ENCODE measurements at regions not wholly inside any gene's neighbourhood (a gene's known extent, or its start where the extent isn't known, plus 50 kb on each side); places are given as distances from the start of the nearest gene placed in this dataset.

DNA sequence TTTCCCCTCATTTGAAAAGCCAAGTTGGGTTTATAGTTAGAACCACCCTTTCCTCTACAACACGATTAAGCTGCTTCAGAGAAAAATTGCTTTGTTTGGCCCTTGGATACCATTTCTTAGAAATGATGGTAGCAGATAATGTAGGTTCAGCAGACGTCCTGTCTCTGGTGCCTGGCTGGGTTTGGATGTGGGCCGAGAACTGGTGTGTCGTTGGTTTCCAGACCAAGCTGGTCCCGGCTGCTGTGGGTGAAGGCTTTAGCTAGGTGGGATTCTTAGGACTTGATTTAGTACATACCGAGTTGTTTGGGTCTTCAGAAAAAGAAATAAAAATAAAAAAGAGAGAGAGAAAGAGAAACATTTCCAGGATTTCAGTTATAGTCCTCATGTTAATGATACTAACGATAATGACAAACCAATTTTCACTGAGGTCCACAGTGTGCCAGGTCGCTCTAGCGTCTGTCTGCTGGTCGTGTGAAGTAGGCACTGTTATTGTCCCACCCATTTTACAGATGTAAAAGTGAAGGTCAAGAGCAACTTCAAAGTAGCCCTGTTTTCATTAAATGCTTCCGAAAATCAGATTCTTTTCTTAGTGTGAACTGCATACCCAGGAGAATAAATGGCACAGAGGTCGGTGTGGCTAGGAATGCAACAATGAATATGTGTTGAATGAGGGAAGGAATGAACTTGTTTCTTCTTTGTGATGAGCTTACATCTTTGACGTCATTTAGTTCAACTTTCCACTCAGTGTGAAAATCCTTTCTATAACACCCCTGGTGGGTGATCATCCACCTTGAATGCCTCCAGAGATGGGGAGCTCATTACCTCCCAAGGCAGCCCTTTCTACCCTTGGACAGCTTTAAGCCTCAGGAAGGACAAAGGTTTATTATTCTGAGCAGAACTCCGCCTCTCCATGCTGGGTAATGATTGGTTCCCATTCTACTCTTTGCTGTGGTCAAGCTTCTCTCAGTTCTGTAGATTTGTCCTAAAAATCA lies 115.9 kb downstream of the INHBB start:
- no peak for DNase-seq

DNA sequence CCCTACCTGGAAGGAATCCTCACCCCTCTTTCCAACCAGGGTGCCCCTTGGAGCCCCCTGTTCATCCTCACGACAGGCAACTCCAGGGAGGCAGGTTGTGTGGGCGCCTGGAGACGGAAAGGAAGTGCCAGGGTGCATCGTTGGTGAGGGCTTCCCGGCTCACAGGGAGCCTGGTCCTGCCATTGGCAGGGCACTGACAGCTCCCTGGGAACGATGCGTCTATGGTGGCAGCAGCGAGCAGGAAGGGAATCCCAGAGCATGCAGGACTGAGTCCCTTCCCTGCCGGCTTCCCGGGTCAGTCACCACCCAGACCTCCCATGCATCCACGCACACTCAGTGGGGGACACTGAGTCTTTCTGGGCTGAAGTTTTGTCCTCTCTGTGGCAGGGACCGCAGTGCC lies 117.6 kb downstream of the INHBB start:
- DNase-seq, result no peak

DNA sequence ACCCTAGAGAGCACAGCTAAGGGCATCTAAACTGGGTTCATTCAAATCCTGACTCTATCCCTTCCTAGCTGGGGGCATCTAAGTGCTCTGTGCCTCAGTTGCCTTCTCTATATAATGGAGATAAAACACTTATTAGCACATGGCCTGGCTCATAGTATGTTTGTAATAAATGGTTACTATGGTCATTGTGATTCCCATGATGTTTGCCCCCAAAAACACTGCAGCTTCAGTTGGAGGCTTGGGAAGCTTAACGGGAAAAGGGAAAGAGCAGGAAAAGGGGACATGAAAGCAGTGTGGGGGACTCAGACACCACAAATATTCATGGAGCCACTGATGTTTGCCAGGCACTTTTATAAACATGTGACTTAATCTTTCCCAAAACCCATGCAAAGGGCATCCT lies 118.1 kb downstream of the INHBB start:
- no peak for DNase-seq

DNA sequence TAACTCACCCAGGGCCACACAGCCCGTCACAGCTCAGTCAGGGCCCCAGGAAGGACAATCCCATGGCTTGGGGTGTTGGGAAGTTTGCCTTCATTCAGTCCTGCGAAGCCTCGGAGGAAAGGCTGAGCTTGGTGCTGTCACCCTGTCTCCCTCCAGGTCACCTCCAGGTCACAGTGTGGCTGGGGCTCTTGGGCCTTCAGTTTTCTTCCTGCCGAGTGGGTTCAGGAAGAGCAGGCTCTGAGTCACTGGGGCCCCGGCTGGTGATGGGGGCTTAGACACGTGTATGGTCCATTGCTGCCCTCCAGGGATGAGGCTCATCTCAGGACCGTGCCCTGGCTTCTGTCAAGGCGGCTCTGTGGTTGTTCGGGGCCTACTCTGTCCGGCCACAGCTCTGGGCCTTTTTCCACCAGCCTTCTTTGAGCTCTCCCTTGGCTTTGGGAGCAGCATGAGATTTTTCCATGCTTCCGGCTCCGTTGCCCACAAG lies 118.6 kb downstream of the INHBB start:
- DNase-seq, result no peak

DNA sequence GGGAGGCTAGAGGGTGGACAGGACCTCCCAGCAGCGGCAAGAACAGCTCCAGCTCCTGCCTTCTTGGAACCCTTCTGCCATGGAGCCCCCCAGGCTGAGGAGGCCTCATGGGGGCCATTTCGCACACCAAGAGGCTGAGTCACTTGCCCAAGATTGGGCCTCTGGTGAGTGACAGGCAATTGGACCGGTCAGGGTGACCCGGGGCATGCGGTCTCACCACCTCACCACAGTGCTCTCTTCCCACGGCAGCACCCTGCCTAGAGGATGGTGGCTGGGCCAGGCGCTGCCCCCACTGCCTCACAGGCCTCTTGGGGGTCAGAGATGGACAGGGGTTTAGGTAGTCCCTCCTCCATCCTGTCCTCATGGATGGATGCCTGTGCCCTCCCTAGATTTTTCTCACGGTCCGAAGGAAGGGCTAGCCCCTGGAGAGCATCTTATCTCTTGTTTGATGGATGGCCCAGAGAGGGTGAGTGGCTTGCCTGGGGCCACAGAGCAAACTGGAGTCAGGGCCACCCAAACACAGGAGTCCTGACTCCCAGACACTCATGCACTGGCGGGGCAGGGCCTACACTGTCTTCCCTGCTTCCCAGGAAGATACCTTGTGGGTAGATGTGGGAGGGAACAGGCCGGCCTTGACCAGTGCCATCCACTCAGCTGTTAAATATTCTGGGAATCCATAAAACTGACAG lies 119.2 kb downstream of the INHBB start:
- no peak for DNase-seq

DNA sequence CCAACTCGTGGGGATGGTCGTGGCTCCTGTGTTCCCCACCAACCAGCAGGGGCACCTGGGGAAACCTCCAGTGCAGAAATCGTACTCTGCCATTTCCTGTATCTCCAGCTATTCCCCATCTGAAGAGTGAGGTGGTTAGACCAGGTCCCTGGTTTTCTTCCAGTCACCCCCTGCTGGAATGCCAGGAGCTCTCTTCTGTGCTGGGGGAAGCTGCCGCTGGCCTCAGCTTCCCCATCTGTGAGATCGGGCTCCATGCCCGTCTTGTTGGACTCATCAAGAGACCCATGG lies 119.7 kb downstream of the INHBB start:
- no peak for DNase-seq

DNA sequence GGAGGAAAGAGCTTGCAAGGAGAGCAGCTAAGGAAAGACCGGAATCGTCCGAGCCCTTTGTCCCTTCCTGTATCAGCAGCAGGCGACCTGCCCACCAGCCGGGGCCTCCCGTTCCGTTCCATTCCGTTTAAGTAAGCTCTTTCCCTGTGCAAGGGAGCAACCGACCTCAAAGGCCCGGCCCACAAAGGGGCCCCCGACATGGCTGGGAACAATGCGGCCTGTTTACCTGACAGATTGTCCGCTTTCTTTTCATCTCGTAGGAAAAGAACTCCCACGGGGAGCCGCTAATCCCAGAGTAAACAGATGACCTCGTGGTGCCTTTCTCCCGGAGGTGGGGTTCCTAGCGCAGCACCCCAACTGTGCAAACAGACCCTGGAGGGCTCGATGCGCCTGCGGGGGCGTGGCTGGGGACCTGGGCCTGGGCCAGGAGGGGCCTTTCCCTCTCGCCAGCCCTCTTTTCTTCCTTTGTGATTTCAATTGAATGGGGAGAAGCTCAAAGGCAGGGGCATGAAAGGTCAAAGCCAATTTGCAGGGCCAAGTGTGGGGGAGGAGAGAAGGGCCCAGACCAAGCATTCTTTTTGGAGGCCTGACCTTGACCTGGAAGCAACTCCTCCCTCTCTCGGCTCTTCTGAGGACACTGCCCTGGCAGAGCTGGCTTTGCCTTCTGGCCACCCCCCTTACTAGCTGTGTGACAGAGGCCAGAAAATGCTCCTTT lies 120.2 kb downstream of the INHBB start:
- no peak for DNase-seq

DNA sequence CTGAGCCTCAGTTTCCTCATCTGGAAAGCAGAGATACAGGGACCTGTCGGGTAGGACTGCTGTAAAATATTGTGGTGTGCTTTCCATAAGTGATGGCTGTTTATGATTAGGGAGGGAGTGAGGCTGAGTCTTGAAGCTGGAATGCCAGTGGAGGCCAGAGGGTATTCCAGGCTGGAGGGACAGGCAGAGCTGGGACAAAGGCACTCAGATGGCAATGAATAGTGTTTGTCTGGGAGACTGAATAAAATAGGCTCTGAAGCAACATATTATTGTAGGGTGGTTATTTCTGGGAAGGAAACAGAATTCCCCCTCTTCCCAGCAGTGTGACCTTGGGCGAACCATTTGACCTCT lies 120.7 kb downstream of the INHBB start:
- no peak for DNase-seq

DNA sequence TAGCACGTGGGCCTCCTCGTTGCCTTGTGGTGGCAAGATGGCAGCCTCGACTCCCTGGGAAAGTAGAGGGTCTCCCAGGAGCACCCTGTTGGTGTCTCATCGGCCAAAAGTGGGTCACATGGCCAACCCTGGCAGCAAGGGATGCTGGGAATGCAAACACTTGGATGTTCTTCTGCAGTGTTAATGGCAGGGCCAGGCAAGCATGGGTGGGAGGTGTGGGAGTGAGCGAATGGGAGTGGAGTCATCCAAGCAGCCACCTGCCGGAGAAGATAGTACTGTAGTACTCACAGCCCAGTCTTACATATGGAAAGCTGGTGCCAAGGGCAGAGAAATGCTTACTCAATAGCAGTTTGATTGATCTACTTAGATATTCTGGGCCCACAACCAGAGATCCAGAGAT lies 122.2 kb downstream of the INHBB start:
- no peak for DNase-seq

DNA sequence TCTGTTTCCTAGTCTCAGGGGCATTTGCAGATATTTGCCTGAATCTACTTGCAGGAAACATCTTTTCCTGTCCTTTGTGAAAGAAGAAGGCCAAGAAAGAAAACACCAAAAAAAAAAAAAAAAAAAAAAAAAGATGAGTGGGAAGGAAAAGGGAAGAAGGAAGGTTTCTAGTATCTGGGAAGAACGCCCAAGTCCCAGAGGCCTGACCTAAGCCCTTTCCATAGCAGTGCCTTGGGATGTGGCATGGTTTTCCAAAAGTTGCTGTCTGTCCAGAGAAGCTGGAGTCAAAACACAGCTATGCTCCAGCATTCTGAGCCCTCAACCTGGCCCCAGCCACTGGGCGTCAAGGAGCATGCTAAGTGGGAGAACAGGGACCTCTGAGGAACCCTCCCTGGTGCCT lies 123.5 kb downstream of the INHBB start:
- no peak for DNase-seq

DNA sequence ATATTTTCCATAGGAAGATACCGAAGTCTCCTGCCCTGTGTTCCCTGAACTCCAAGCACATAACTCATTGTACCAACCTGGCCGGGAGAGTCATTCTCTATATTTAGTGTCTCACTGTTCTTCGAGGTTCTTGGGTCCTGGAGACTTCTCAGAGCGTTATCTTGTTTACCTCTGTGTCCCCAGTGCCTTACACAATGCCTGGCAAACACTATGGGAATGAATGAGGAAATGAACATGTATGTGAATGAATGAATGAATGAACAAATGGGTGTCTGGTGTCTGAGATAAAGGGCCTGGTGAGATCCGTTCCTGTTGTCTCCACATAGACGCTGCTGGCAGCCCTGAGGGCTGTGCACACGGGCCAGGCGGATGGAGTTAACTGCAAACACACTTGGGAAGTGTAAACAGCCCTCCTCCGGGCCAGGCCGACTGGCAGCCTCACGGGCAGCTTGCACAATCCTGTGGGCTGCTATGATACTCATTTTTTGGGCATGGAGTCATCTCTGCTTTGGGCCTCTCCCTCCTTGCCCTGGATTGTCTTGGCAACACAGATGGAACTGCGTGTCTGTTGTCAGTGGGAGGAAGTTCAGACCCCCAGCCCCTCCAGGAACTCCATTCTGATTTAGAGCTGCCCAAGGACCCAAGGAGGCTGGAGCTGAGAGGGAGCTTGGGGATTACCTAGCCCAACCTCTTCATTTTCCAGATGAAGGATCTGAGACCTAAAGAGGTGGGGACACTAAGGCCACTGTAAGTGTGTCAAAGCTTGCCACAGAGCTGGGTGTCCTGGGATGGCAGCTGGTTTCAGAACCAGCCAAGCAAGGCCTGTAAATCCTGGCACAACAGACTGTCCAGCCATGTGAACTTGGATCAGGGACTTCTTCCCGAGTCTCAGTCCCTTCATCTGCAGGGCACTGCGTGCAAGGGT lies 124.4 kb downstream of the INHBB start:
- DNase-seq, result peak; percentile 77

DNA sequence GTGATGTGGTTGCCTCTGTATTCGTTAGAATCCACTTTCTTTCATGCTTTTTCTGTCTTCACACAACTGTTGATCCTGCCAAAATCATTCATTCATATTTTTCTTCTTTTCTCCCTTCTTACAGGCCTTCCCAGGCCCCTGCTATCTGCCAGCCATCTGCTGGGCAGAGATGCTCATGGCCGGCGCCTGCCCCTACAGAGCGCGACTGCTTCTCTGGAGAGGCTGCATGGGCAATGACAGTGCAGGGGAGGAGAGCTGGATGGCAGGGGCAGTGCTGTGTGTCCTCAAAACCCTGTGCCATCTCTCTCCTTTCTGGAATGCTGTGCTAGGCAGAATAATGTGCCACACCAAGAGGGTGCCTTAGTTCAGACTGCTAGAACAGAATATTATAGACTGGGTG lies 125.2 kb downstream of the INHBB start:
- no peak for DNase-seq

DNA sequence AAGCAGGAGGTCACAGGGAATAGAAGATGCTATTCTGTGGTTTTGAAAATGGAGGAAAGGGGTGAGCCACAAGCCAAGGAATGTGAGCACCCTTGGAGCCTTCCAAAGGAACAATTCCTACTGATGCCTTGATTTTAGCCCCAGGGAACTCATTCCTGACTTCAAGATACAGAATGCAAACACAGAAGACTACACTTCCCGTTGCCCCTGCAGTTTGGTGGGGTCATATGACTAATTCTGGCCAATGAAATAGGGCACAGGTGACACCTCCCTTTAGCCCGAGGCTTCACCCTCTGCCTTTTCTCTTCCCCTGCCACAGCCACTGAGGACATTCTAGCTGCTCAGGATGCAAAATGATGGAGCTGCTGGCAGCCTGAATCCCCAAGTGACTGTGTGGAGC lies 126.1 kb downstream of the INHBB start:
- DNase-seq, result no peak

DNA sequence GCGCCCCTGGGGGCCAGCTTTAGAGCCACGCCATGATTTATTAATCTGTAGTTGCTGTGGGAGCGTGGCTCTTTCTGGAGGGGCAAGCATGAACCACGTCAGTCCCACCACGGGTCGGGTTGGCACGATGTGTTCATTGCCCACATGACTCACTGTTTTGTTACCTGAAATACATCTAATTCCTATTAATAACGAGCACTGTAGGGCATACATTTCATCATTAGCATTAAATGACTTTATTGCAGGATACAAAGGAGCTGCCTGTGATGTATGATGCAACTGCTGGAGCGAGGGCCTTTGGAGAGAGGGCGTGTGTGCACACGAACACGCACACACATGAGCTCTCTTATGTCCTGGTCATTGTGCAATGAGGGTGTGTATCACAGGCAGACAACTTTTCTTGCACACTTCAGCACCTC lies 127.0 kb downstream of the INHBB start:
- DNase-seq, result no peak

DNA sequence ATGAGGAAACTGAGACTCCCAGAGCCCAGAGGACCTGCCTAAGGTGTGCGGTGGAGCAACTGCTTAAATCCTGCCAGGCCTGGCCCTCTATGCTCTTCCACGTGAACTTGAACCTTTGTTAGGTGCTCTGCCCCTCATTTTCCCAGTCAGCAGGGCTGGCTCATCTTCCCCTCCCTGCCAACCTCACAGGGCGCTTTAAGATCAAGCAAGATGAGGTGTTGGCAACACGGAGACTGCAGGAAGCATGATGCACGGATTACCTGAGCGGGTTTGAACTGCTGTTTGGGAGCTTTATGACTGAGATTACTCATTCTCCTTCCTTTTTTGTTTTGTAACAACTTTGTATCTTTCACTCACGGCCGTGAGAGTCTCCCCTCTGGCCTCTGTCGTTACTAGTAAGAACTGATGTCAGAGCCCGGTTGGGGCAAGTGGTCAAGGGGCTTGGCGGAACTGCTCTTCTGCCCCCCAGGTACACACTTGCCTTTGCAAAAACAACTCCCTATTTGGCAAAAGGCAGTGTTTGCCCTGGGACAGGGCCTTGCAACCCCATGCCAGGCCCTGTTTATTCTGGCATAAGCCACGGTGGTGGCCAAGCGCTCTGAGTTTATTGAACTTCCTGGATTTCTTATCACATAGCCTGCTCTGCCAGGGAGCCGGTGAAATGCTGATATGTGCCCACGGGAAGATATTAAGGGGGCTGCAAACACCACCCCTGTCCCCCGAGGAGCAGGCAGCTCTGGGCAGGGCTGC lies 127.8 kb downstream of the INHBB start:
- DNase-seq, result no peak

DNA sequence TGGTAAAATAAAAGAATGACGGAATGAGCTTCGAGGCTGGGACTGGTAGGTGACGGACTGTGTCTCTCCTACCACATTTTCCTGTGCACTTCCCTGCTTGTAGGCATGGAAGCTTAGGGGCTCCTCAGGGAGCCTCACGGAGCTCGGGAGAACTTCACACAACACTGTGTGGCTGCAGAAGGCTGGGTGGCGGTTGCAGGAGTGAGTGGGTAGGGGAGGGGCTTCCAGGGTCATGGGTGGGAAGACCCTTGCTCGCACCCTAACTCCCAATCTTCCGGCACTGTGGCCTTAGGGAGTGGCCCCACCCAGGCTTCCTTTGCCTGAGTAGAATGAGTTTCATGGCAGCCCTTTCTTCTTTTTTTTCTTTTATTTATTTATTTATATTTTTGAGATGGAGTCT lies 128.6 kb downstream of the INHBB start:
- DNase-seq, result no peak

DNA sequence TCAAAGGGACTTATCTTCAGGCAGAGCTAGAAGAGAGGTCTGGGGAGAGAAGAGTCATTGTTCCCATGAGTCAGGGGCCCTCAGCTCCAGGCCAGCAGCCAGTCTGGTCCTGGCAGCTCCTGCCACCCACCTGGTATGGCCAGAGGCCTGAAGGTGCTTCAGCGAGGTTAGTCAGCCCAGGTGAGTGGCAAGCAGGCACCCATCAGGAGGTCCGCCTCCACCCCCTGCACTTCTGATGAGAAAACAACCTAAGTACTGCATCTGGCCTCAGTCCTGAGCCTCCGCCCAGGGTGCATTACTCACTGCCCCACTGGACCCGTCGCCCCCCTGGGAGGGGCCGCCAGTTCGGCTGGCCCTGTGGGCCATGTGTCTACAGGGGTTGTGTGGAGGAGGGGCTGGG lies 130.2 kb downstream of the INHBB start:
- DNase-seq, result no peak

DNA sequence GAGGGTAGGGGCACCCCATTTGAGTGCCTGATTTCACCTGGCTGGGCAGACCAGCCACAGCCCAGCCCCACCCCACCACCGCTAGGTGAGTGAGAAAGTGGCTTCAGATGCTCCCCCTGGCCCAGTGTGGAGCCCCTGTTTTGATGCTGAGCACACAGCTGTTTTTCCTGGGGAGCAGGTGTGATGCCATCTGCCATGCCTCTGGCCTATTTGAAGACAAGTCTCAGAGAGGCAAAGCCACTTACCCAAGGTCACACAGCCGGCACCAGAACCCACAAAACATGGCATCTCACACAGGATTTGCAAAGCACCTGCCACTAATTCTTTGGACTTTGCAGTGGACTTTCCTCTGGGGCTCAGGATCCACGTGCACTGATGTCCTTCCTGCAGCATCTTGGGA lies 131.3 kb downstream of the INHBB start:
- no peak for DNase-seq

DNA sequence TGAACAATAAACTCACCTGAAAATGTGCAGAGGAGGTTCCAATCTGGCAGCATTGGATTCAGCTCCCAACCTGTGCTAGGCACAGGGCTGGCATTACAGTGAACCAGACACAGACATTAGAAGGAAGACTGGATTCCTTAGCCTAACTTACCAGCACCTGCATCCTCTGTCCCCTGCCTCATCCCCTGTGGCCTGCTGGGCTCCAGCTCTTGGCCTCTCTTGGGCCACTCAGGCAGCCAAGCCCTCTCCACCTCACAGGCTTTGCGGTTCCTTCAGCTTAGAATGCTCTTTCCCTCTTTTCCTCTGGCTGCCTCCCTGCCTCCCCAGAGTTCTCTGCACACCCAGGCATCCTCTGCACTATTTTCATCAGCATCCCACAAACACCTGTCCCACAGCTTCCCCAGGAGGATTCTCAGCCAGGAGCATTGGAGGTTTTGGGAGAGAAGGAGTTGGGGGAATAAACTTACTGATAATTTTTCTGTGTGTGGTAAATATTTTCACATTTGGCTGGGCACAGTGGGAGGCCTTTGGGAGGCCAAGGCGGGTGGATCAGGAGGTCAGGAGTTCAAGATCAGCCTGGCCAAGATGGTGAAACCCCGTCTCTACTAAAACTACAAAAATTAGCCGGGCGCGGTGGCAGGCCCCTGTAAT lies 132.0 kb downstream of the INHBB start:
- DNase-seq, result no peak

DNA sequence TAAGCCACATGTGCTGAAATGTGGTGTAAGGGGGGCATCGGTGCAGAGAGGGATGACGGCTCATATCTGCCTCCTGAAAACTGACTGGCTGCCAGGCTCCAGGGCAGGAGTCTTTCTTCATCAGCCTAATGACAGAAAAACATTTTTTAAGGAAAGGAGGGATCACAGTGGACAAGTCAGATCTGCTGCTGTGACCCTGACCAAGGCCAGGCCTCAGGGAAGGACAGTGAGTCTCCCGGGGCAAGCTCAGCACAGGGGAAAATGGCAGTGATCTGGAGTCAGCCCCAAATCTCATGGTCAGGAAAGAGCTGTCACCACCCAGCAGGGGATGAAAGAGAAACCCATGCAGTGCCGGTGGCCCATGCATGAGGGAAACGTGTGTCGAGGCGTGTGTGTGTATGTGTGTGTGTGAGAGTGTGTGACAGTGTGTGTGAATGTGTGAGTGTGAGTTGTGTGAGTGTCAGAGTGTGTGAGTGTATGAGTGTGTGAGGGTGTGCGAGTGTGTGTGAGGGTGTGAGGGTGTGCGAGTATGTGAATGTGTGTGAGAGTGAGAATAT lies 134.5 kb downstream of the INHBB start:
- no peak for DNase-seq

DNA sequence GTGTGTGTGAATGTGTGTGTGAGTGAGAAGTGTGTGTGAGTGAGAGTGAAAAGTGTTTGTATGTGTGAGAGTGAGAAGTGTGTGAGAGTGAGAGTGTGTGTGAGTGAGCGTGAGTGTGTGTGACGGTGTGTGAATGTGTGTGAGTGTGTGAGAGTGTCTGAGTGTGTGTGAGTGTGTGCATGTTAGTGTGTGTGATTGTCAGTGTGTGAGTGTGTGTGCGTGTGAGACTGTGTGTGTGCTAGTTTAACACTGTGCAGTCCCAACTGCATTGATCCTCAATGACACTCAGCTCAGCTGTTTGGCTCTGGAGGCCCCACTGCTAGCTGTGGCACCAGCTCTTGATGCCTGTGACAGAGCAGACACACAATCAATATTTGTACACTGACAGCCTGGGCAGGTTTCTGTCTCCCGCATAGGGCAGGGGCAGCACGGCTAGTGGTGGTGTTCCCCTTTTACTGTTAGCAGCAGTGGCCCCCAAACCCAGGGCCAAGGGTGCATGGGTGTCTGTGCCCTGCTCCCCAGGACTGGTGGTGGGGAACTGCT lies 135.0 kb downstream of the INHBB start:
- no peak for DNase-seq

Measured in amniotic stem cell (primary cell).